ENCODE measurements at regions not wholly inside any gene's neighbourhood (a gene's known extent, or its start where the extent isn't known, plus 50 kb on each side); places are given as distances from the start of the nearest gene placed in this dataset.
"Not testable (repeated sequence)": the region's sequence is repeated elsewhere in the genome, so short reads cannot be mapped to it uniquely, and the experiment has no call there.

DNA sequence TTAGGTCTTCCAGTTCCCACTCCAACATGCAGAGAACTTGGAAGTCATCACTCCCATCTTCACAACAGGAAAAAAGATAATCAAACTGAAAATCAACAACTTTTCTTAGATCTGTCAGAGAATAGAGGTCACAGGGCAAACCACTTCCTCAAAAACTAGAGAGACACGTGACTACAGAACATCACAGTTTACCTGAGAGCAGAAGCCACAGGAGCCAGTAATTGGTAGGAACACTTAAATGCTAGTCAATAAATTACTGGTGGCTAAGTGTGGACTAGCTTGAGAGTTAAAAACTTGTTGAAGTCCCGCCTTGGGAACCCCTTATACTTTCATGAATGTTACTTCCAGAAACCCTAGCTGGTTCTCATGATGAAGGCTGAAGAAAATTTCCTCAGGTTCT is 81.1 kb downstream of the THSD1 start:
- DNase-seq (ENCODE audit: low read depth): not testable (repeated sequence)

DNA sequence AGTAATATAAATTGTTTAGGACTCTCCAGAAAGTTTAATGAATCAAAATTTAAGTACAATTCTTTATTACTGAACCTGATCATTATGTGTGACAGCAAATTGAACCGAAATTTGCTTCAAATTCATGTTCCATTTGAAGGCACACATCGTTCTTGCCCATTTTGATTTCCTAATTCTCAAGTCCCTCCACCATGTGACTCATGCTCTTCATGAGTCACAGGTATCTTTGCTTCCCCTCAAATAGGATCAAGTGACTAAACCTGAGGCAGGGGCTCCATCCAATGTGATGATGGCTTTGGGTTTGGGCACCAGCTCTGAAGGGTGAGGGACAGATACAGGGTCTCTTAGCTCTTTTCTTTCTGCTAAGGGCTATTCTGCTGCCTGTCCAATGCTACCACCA is 86.1 kb downstream of the THSD1 start:
- DNase-seq (ENCODE audit: low read depth): no peak

DNA sequence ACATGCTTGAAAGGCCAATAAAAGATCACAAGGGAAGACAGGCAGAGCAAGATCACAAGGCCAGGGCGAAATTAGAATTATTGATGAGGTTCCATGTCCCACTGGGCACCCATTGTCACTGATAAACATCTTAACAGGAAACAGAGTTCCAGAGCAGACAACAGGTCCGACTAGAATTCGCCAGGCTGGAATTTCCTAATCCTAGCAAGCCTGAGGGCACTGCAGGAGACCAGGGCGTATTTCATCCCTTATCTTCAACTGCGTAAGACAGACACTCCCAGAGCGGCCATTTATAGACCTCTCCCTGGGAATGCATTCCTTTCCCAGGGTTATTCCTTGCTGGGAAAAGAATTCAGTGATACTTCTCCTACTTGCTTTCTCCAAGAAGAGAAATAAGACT is 96.1 kb downstream of the THSD1 start:
- DNase-seq (ENCODE audit: low read depth): not testable (repeated sequence)

DNA sequence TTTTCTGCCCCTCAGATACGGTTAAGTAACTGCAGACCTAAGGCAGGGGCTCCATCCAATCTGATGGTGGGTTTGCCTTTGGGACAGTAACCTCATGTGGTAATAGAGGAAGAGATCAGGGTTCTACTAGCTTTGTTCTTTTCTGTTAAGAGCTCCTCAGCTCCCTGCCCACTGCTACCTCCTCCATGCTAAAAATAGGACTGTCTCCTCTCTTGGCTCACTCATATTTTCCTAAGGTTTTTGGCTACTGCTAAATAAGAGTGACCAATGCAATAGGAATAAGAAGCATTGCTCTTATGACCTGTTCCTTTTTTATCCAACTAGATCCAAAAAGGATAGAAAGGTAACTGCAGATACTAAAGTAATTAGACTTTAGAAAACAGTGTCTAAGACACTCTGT is 99.6 kb downstream of the THSD1 start:
- not testable (repeated sequence) for DNase-seq (ENCODE audit: low read depth)

DNA sequence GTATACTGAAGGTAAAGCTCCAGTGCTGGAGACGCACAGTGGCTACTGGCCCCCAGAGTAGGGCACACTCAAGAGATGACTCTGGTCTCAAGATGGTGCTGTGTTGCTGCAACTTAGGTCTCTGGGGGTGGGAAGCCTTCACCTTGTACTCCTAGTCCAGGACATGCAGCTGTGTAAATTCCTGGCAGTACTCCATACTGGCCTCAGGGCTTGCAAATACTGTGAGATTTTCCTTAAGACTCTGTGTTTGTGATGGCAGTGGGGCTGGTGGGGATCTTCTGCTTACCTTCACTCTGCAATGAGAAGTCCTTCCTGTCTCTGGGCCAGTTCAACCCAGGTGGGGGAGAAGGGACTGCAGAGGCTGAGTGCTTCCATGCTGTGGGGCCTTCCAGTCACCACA is 102.9 kb downstream of the THSD1 start:
- DNase-seq (ENCODE audit: low read depth): not testable (repeated sequence)

DNA sequence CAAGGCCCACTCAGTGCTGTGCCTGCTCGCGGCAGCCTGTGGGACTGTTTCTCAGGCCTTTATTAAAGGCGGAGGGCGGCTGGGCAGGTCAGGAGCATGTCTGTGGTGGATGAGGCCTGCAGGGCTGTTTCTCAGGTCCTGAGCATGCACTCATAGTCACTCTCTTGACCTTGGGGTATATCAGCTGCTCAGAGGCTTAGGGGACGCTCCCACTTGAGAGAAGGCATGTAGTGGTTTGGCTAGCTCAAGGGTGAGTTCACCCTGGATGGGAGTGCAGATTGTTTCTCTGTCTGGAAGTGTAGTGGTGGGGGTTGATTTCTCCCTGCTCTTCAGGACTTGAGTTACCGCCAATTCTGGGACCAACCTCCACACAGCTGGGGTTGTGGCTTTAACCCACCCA is 103.3 kb downstream of the THSD1 start:
- DNase-seq (ENCODE audit: low read depth): not testable (repeated sequence)

DNA sequence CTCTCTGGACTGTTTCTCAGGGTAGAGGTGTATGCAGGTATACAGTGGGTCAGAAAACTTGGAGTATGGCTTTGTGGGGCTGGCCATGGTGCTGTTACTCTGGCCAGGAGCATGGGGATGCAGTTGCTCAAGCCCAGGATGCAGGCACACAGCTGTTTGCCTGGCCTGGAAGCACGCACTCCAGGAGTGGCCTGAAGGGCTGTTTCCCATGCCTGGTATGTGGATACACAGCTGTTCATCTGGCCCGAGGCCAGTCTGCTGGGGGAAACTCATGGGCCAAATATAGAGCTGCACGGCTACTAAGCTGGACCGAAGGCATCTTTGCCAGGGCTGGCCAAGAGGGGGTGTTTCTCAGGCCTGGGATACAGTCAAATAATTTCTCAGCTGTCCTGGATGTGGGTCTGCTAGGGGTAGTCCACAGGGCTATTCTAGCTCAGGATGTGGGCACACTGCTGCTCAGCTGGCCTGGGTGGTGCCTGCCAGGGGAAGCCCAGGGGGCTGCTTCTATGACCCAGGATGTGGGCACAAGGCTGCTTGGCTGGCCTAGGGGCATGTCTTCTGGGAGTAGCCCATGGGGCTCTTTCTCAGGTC is 104.1 kb downstream of the THSD1 start:
- DNase-seq (ENCODE audit: low read depth): not testable (repeated sequence)

DNA sequence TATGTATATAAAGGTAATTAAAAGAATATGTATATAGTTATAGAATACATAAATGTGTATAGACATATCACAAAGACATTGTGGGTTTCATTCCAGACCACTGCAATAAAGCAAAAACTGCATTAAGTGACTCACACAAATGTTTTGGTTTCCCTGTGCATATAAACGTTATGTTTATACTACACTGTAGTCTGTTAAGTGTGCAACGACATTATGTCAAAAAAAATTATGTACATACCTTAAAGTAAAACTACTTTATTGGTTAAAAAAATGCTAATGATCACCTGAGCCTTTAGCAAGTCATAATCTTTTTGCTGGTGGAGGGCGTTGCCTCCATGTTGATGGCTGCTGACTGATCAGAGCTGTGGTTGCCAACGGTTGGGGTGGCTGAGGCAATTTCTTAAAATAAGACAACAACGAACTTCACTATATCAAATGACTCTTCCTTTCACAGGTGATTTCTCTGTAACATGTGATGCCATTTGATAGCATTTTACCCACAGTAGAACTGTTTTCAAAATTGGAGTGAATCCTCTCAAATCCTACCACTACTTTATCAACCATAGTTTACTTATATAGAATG is 107.8 kb downstream of the THSD1 start:
- DNase-seq (ENCODE audit: low read depth): not testable (repeated sequence)

DNA sequence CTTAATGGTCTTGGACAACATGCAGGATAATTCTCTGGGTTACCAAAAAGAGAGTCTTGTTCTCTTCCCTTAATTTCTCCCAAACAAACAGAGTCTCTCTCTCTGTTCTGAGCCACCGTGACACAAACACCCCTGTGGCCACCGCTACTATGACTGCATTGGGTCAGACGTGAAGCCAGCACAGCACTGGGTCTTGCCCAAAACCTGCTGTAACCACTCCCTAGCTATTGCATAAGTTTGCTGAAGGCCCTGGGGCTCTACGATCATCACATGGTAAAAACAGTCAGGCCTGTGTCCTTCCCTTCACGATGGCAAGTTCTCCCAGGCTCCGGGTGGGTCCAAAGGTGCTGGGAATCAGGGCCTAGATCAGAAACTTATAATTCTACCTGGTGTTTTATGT is 117.1 kb downstream of the THSD1 start:
- DNase-seq (ENCODE audit: low read depth): not testable (repeated sequence)

DNA sequence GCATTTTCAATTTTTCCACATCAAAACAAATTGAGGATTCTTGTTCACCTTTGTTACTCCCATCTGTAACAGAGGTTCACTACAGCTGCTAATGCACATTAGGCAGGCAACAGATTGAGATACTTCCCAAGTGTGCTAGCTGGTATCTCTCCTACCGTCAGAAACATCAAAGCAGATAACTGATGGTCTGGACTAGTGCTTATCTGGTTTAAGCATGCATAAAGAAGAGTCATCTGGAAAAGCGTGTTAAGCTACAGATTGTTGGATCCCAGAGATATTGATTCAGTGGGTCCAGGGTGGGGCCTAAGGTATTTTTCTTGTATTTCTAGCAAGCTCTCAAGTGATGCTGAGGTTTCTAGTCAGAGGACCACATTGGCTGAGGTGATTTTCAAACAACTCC is 122.0 kb upstream of the NEK3 start:
- DNase-seq (ENCODE audit: low read depth): not testable (repeated sequence)

DNA sequence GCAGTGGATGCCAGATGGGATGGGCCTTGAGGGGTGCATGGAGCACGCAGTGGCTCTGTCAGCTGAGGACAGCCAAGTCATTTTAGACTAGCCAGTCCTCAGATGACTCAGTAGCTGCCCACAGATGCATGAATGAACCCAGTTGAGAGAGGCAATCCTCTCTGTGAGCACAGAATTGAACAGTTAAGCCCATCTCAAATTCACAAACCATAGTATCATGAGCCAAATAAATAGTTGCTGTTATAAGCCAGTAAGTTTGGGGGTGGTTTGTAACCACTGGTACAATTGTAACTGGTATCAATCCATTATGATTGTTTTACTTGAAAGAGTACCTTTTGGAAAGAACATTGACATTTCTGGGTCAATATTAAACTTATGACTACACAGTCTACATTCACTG is 120.0 kb upstream of the NEK3 start:
- not testable (repeated sequence) for DNase-seq (ENCODE audit: low read depth)

DNA sequence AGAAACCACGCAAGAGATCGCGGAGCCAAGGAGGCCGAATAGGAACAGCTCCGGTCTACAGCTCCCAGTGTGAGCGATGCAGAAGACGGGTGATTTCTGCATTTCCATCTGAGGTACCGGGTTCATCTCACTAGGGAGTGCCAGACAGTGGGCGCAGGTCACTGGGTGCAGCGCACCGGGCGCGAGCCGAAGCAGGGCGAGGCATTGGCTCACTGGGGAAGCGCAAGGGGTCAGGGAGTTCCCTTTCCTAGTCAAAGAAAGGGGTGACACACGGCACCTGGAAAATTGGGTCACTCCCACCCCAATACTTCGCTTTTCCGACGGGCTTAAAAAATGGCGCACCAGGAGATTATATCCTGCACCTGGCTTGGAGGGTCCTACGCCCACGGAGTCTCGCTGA is 94.9 kb upstream of the NEK3 start:
- DNase-seq (ENCODE audit: low read depth): not testable (repeated sequence)

DNA sequence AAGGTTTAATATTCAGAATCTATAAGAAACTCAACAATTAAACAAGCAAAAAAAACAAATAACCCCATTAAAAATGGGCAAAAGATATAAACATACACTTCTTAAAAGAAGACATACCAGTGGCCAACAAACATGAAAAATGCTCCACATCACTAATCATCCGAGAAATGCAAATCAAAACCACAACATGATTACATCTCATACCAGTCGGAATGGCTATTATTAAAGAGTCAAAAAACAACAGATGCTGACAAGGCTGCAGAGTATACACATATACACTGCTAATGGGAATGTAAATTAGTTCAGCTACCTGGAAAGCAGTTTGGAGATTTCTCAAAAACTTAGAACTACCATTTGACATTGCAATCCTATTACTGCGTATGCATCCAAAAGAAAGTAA is 81.4 kb upstream of the NEK3 start:
- not testable (repeated sequence) for DNase-seq (ENCODE audit: low read depth)

DNA sequence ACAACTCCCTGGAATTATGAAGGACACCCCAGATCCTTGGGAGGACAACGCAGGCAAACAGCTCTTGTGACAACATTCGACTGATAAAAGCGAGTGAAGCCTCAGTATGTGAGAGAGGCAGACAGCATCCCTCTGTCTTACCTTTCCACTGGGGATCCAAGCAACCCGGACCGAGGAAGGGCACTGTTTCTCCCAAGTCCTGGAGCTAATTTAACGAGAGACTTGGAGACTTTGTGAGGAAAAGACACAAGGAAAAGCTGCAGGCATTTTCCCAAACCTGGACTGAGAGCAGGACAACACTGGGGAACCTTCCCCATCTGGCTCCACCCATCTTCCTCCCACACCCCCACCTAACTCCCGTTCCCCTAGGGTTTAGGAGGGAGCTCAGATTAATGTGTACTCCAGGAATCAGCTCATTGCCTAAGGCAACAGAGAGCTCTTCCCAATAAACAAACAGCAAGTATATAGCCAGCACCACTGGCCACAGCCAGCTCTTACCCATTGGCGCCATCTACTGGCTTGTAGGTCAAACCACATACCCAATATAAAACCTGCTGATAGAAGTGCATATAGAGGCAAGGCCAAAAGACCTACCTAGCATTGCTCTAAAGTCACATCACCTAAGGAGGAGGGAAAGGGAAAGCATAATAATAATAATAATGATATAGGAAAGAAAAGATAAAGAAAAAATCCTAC is 76.7 kb upstream of the NEK3 start:
- DNase-seq (ENCODE audit: low read depth): peak; percentile 7

DNA sequence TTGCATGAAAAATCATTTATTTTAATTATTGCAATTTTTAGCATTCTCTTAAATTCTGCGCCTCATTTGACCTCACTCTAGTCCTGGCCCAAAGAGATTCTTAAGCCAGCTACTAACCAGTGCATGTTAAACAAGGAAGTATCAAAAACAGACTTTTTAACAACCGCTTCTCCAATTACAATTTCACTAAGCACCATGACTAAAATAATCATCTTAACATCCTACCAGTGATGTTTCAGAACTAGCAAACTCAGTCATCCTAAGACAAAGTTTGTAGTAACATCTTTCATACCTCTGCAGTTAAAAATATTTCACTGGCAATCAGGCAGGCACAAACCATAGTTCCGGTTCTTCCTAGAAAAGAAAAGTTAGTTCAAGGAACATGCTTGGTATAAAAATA is 75.5 kb upstream of the NEK3 start:
- not testable (repeated sequence) for DNase-seq (ENCODE audit: low read depth)

DNA sequence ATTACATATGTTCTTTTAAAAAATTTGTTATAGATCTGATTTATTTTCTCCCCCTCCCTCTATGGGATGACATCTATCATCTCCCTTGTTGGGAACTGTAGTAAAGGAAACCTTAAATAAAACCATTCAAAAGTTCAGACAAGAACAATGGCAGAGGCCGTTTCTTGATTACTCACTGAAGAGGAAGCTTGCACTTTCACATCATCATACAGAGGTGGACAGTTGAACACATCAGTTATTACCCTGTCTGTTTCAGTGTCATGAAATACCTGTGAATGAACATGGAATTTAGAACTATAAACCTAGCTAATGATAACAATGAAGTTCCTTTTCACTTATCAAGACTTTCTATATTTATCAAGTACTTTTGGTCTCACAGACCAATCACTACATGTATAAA is 63.7 kb upstream of the NEK3 start:
- not testable (repeated sequence) for DNase-seq (ENCODE audit: low read depth)

DNA sequence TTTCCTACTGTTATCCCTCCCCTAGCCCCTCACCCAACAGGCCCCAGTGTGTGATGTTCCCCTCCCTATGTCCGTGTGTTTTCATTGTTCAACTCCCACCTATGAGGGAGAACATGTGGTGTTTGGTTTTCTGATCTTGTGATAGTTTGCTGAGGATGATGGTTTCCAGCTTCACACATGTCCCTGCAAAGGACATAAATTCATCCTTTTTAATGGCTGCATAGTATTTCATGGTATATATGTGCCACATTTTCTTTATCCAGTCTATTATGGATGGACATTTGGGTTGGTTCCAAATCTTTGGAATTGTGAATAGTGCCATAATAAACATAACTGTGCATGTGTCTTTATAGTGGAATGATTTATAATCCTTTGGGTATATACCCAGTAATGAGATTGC is 54.5 kb upstream of the NEK3 start:
- DNase-seq (ENCODE audit: low read depth): not testable (repeated sequence)

DNA sequence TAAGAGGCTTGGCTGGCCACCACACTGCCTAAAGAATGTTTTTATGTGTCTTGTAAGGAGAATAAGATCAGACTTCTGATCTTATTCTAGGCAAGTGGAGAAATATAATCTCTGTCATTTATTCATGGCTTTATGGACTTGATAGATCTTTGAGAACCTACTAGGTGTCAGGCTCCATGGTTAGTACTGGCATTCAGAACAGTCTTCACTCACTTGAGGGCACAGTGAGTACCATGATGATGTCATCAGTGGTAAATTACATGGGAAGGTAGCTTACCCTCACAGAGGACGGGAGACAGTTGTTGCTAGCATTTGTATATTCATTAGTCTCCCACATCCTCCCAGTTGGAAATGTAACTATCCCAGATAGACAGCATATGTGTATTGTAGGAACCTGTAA is 53.5 kb upstream of the NEK3 start:
- DNase-seq (ENCODE audit: low read depth): not testable (repeated sequence)

DNA sequence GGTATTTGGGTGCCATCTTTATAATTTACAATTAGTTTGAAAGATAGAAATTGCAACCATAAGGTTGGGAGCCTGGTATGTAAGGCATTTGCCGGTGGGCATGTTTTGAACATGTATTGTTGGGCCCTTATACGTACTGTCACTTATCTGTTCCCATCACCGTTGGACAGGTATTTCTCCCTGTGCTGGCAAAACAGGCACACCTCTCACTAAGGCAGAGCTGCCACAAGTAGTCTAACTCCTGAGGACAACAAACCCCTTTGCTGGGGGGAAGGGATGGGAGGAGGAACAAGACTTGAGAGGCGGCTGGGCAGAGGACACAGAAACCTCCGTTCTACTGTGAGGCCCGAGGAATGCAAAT is 52.0 kb upstream of the NEK3 start:
- DNase-seq (ENCODE audit: low read depth): not testable (repeated sequence)

DNA sequence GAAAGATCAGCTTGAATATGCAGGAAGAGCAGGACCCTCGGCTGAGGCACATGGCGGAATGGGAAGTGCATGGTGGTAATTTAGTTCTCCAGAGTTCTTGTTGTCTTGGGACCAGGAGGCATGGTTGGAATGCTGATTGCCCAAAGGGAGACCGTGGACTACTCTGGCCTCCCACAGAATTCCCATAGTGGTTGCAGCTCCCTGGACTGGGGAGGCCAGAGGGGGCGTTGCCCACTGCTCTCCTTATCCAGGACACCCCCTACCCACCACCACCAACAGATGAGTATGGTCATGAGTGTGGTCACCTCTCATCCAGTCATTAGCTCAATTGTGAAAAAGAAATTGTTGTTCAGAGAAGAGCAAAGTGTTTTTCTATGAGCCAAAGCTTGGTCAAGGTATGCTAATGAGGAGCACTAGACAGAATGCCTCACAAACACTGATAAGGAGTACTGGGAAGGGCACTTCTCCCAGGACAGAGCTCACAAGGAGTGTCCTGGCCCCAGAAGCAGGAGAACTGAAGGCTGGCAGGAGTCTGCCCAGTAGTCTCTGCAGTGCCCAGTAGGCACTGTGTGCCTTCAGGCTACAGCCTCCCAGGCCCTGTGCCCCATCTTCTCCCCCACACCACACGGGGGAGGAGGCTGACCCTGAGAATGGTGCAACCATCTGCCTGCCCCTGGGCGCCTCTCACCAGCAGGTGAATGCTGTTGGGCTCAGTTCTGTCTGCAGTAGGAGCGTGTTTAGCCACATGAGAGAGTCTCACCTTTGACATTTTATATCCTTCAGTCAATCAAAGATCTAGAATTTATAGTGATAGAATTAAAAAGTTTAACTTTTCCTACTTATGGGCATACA is 51.4 kb upstream of the NEK3 start:
- DNase-seq (ENCODE audit: low read depth): not testable (repeated sequence)

Data from T follicular helper cell (primary cell).